ENCODE measurements at regions not wholly inside any gene's neighbourhood (a gene's known extent, or its start where the extent isn't known, plus 50 kb on each side); places are given as distances from the start of the nearest gene placed in this dataset.

GRCh38 chr4:64497491-64497890, 88.2 kb upstream of the TECRL start:
- Mint-ChIP-seq H3K36me3 (no peaks in the 10 kb centered on the region), H3K27me3 (ENCODE audit: low read depth) (no peaks in the 10 kb centered on the region), H3K4me3 (no peak overlapping the region), H3K4me1 (peaks cover 6% of the 10 kb centered on the region), H3K9me3 (no peaks in the 10 kb centered on the region), H3K27ac (no peak overlapping the region)
- DNase-seq (ENCODE audit: low spot score in 2 of 2, unreplicated experiment in 2 of 2): no peak
- TF ChIP-seq, protein P1, sequence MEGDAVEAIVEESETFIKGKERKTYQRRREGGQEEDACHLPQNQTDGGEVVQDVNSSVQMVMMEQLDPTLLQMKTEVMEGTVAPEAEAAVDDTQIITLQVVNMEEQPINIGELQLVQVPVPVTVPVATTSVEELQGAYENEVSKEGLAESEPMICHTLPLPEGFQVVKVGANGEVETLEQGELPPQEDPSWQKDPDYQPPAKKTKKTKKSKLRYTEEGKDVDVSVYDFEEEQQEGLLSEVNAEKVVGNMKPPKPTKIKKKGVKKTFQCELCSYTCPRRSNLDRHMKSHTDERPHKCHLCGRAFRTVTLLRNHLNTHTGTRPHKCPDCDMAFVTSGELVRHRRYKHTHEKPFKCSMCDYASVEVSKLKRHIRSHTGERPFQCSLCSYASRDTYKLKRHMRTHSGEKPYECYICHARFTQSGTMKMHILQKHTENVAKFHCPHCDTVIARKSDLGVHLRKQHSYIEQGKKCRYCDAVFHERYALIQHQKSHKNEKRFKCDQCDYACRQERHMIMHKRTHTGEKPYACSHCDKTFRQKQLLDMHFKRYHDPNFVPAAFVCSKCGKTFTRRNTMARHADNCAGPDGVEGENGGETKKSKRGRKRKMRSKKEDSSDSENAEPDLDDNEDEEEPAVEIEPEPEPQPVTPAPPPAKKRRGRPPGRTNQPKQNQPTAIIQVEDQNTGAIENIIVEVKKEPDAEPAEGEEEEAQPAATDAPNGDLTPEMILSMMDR (IDR thresholded peaks at IDR 0.05; ENCODE audit: unreplicated experiment): no peak

- Mint-ChIP-seq H3K27me3 (ENCODE audit: low read depth) (no peaks in the 10 kb centered on the region), H3K27ac (no peak overlapping the region), H3K4me1 (peaks cover 8% of the 10 kb centered on the region), H3K36me3 (no peaks in the 10 kb centered on the region), H3K9me3 (no peaks in the 10 kb centered on the region), H3K4me3 (no peak overlapping the region)
- TF ChIP-seq, protein P1 (IDR thresholded peaks at IDR 0.05; ENCODE audit: unreplicated experiment): no peak
- DNase-seq (ENCODE audit: low spot score in 2 of 2, unreplicated experiment in 2 of 2): no peak
Observed at GRCh38 chr4:64495946-64496345, 86.7 kb upstream of the TECRL start.

- no peak for DNase-seq (ENCODE audit: low spot score in 2 of 2, unreplicated experiment in 2 of 2)
- Mint-ChIP-seq H3K27ac (no peak overlapping the region), H3K4me3 (no peak overlapping the region), H3K9me3 (no peaks in the 10 kb centered on the region), H3K36me3 (no peaks in the 10 kb centered on the region), H3K4me1 (peaks cover 14% of the 10 kb centered on the region), H3K27me3 (ENCODE audit: low read depth) (no peaks in the 10 kb centered on the region)
- TF ChIP-seq, protein P1 (IDR thresholded peaks at IDR 0.05; ENCODE audit: unreplicated experiment): no peak
Observed at GRCh38 chr4:64489628-64490027, 80.4 kb upstream of the TECRL start.

GRCh38 chr4:64479338-64479737, 70.1 kb upstream of the TECRL start:
- DNase-seq (ENCODE audit: low spot score in 2 of 2, unreplicated experiment in 2 of 2): no peak
- Mint-ChIP-seq H3K27ac (no peak overlapping the region), H3K4me1 (peaks cover 5% of the 10 kb centered on the region), H3K27me3 (ENCODE audit: low read depth) (no peaks in the 10 kb centered on the region), H3K4me3 (no peak overlapping the region), H3K36me3 (no peaks in the 10 kb centered on the region), H3K9me3 (peaks cover 6% of the 10 kb centered on the region)
- TF ChIP-seq, protein P1 (IDR thresholded peaks at IDR 0.05; ENCODE audit: unreplicated experiment): no peak

DNA sequence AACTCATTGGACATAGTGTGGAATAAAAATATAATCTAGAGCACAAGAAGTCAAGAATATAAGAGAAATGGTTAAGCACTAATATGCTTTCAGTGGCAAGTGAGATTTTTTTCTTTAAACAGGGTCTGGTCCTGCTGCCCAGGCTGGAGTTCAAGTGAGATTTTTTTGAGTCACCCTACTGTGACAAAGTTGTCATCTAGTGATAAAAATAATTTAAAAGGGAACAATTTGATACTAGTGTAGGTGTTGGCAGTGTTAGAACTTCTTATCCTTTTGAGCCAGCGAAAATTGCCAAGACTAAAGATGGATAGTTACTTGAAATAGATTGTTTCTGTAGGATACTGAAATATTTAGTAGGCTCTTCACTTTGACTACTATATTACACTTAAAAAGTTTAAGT, 67.9 kb upstream of the TECRL start:
- TF ChIP-seq, protein P1 (IDR thresholded peaks at IDR 0.05; ENCODE audit: unreplicated experiment): no peak
- Mint-ChIP-seq H3K4me3 (no peak overlapping the region), H3K27ac (no peak overlapping the region), H3K36me3 (no peaks in the 10 kb centered on the region), H3K27me3 (ENCODE audit: low read depth) (no peaks in the 10 kb centered on the region), H3K9me3 (peaks cover 6% of the 10 kb centered on the region), H3K4me1 (no peaks in the 10 kb centered on the region)
- no peak for DNase-seq (ENCODE audit: low spot score in 2 of 2, unreplicated experiment in 2 of 2)

DNA sequence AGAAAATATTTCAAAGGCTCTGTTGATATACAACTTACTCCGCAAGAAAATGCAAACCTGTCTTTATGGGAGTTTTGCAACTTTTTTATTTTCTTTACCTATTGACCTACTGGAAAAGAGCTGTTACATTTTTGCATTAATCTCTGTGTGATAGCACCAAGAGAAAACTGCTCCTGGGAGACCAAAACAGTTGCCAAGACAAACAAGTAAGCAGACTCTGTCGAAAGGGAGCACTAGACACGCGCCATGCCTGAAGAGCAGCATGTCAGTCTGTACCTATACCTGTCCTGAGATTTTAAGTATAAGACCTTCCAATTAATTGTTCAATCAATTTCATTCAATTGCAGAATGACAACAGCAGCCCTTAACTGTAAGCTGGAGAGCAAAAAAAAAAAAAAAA, 56.0 kb upstream of the TECRL start:
- Mint-ChIP-seq H3K9me3 (no peaks in the 10 kb centered on the region), H3K4me1 (peaks cover 18% of the 10 kb centered on the region), H3K27me3 (ENCODE audit: low read depth) (no peaks in the 10 kb centered on the region), H3K4me3 (no peak overlapping the region), H3K27ac (peak overlapping the region; percentile 32), H3K36me3 (no peaks in the 10 kb centered on the region)
- no peak for DNase-seq (ENCODE audit: low spot score in 2 of 2, unreplicated experiment in 2 of 2)
- TF ChIP-seq, protein P1 (IDR thresholded peaks at IDR 0.05; ENCODE audit: unreplicated experiment): no peak
